Heart left ventricle (tissue), 16 donors: ENCODE measurements at regions not wholly inside any gene's neighbourhood (a gene's known extent, or its start where the extent isn't known, plus 50 kb on each side); places are given as distances from the start of the nearest gene placed in this dataset.

Experiments used
- ATAC-seq, 4 donors: fragments of 200-7000 bp; cut with Tn5 transposase; one replicate each; pipeline ENCODE4 v1.9.1; 2020 to 2022; ENCODE audit warnings: moderate library complexity in 4 of 4, mild to moderate bottlenecking in 3 of 4, moderate number of reproducible peaks in 1 of 4
- DNase-seq, 5 donors: peaks; one replicate each; pipeline ENCODE4 v3.0.0-alpha.2; 2020
- H3K27ac ChIP-seq, 12 donors: fragments of 200-600 bp; sonication (generic) in 4 of 12; one replicate each; pipeline versions ENCODE4 v1.5.0 to v1.8.0; 2016 to 2022; ENCODE audit warnings: mild to moderate bottlenecking in 2 of 12
- H3K27me3 ChIP-seq, 9 donors: fragments of 200-600 bp; sonication (generic) in 2 of 9; one replicate each; pipeline versions ENCODE4 v1.5.1 to v1.8.0; 2016 to 2022; ENCODE audit warnings: mild to moderate bottlenecking in 3 of 9
- H3K36me3 ChIP-seq, 9 donors: fragments of 200-600 bp; sonication (generic) in 2 of 9; one replicate each; pipeline versions ENCODE4 v1.5.0 to v1.8.0; 2018 to 2022; ENCODE audit warnings: mild to moderate bottlenecking in 2 of 9
- H3K4me1 ChIP-seq, 12 donors: fragments of 200-600 bp; sonication (generic) in 4 of 12; one replicate each; pipeline versions ENCODE4 v1.5.0 to v1.8.0; 2016 to 2022; ENCODE audit warnings: mild to moderate bottlenecking in 3 of 12
- H3K4me3 ChIP-seq, 12 donors: fragments of 200-600 bp; sonication (generic) in 4 of 12; one replicate each; pipeline versions ENCODE4 v1.5.0 to v1.8.0; 2017 to 2022; ENCODE audit warnings: mild to moderate bottlenecking in 9 of 12, moderate library complexity in 4 of 12
- H3K9me3 ChIP-seq, 12 donors: fragments of 200-600 bp; sonication (generic) in 4 of 12; one replicate each; pipeline versions ENCODE4 v1.5.0 to v1.8.0; 2016 to 2022; ENCODE audit warnings: mild to moderate bottlenecking in 1 of 12
- CTCF ChIP-seq, 12 donors: fragments of 200-600 bp; sonication (generic) in 4 of 12; IDR thresholded peaks; one replicate each; pipeline versions ENCODE4 v1.5.0 to v1.8.0; 2018 to 2022; ENCODE audit warnings: antibody characterized with exemption in 12 of 12, mild to moderate bottlenecking in 5 of 12
- POLR2A ChIP-seq, 2 donors: fragments of 450-650 bp; IDR thresholded peaks; one replicate each; pipeline ENCODE4 v1.6.1; 2017; ENCODE audit warnings: antibody characterized with exemption in 2 of 2, mild to moderate bottlenecking in 2 of 2, moderate library complexity in 2 of 2
- WGBS, 4 donors: extraction: QIAGEN DNeasy Blood & Tissue Kit in 2 of 4; methylation state at CpG; one replicate each; pipeline versions ENCODE4 v1.1.5 to v1.1.7; 2013 to 2018; 5-methylcytosine and 5-hydroxymethylcytosine counted together
- intact Hi-C, 10 donors: fragments of 100-400 bp; cut with DNase I; formaldehyde crosslinking; loops; one replicate each; pipeline versions ENCODE4 v1.11.1 to v1.14.2; 2022
- donor health status: ischemic (EF 13 %, LVEDD 7.1; RV severe dilation, severe dysfunction).
- donor health status: healthy with polysubstance abuse.
- donor health status: DM: no; HTN: yes; CAD: no.
- donor health status: DM: no; HTN: no; CAD: no.
- donor health status: ischemic (EF 25% LVEDD 6.9; RV normal size, moderate dysfunction).
- donor health status: ischemic (EF 25% LVEDD 5.7; RV mildly dilated, moderate dysfunction).
- donor health status: healthy.
- donor health status: DM: yes; HTN: yes; CAD: no.
- donor health status: ischemic (EF 35%, LVEDD 5.7; RV mildly dilated, moderate dysfunction).
- donor health status: nonischemic (EF 11% LVEDD 7.7; RV severe dilation, severe dysfunction).
- donor health status: DM: yes; HTN: yes; CAD: no.
- donor health status: PGD.
- donor health status: ischemic (EF 29% LVEDD 5.4; RV normal size, mild dysfunction).
- donor health status: nonischemic (EF 23%, LVEDD 6.1; RV moderate dilation, normal function).

DNA sequence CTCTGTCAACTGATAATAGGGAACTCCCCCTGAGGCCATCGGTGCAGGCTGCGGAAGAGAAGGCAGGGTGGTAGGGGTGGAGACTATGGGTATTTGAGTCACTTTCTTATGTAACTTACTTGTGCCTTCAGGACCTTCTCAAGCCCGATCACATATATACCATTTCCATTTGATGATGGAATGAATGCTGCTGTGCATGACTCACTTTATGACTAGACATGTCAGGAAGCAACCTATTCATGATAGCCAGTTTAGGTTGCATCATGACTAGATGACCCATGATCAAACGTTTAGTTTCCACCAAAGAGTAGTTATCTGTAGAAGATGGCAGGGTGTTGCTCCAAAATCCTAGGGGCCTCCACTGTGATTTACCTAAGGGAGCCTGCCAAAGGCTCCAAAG, 435.5 kb downstream of the DTHD1 start:
- Histone ChIP-seq H3K4me3 (no peak overlapping the region), H3K9me3 (no peaks in the 10 kb centered on the region), H3K27ac (no peak overlapping the region), H3K36me3 (no peaks in the 10 kb centered on the region), H3K27me3 (no peaks in the 10 kb centered on the region), H3K4me1 (no peaks in the 10 kb centered on the region)
- intact Hi-C loops: no loop called here
- ATAC-seq (no peak), DNase-seq (no peak)
- TF ChIP-seq CTCF (IDR thresholded peaks at IDR 0.05) (no peak), POLR2A (IDR thresholded peaks at IDR 0.05) (no peak)
- 83 to 94% (median 92%) methylated on average over 3 to 4 of the region's 4 CpGs for WGBS, 4 donors

DNA sequence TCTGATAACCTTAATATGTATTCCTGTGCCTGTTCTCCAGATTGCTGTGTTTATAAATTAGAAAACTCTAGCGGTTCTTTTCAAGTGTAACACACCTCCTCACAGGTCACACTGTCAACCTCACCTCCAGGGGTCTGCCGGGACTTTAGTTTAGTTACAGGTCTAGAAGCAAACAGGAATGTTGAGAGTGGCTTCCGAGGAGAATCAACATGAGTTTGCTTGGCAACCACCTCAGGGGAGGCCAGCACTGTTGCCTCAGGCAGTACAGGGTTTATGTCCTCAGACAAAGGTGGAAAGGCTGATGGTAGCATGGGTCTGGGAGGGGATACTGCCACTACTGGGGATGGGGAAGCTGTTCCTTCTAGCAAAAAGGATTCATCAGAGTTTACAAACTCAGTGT, 438.0 kb downstream of the DTHD1 start:
- Histone ChIP-seq H3K9me3 (no peaks in the 10 kb centered on the region), H3K27me3 (no peaks in the 10 kb centered on the region), H3K27ac (no peak overlapping the region), H3K4me1 (no peaks in the 10 kb centered on the region), H3K36me3 (no peaks in the 10 kb centered on the region), H3K4me3 (no peak overlapping the region)
- 80 to 95% (median 86%) methylated on average over 3 of the region's 3 CpGs for WGBS, 4 donors
- DNase-seq (no peak), ATAC-seq (no peak)
- intact Hi-C loops: no loop called here
- no peak for TF ChIP-seq CTCF (IDR thresholded peaks at IDR 0.05)
- no peak for TF ChIP-seq POLR2A (IDR thresholded peaks at IDR 0.05)

GRCh38 chr4:36722986-36723385, 441.6 kb downstream of the DTHD1 start:
- TF ChIP-seq CTCF (IDR thresholded peaks at IDR 0.05): no peak
- no peak for TF ChIP-seq POLR2A (IDR thresholded peaks at IDR 0.05)
- intact Hi-C loops: no loop called here
- no peak overlapping the region for H3K4me3 ChIP-seq
- H3K9me3 ChIP-seq: no peaks in the 10 kb centered on the region
- no peak overlapping the region for H3K27ac ChIP-seq
- H3K4me1 ChIP-seq: no peaks in the 10 kb centered on the region
- ATAC-seq: no peak
- H3K27me3 ChIP-seq: no peaks in the 10 kb centered on the region
- DNase-seq: no peak
- 78 to 86% (median 83%) methylated on average over 1 of the region's 1 CpG for WGBS, 4 donors
- no peaks in the 10 kb centered on the region for H3K36me3 ChIP-seq

GRCh38 chr4:36734334-36734733, 452.9 kb downstream of the DTHD1 start:
- ATAC-seq (no peak), DNase-seq (no peak)
- H3K4me1 ChIP-seq: no peaks in the 10 kb centered on the region
- H3K27ac ChIP-seq: no peak overlapping the region
- H3K27me3 ChIP-seq: no peaks in the 10 kb centered on the region
- H3K4me3 ChIP-seq: no peak overlapping the region
- no peaks in the 10 kb centered on the region for H3K36me3 ChIP-seq
- peaks cover 0 to 6% (median 0%) of the 10 kb centered on the region in 12 donors for H3K9me3 ChIP-seq
- TF ChIP-seq CTCF (IDR thresholded peaks at IDR 0.05) (no peak), POLR2A (IDR thresholded peaks at IDR 0.05) (no peak)
- WGBS, 4 donors: 90 to 97% (median 94%) methylated on average over 1 of the region's 1 CpG
- intact Hi-C loops: no loop called here
